Liver (tissue), 3 donors: ENCODE measurements at regions not wholly inside any gene's neighbourhood (a gene's known extent, or its start where the extent isn't known, plus 50 kb on each side); places are given as distances from the start of the nearest gene placed in this dataset.

ENCODE experiments used
- CTCF ChIP-seq: fragments of 150-350 bp; IDR thresholded peaks from 2 replicates; pipeline ENCODE4 v1.5.1; 2017; ENCODE audit warnings: improper control_type of control experiment, low read depth, low read length; ENCODE audit not compliant: missing input control
- REST ChIP-seq: IDR thresholded peaks from 2 replicates; pipeline ENCODE4 v1.6.1; 2016; ENCODE audit warnings: antibody characterized with exemption, mild to moderate bottlenecking
- TAF1 ChIP-seq: conservative IDR thresholded peaks from 2 replicates; pipeline ENCODE4 v1.6.1; 2016; ENCODE audit warnings: antibody characterized with exemption, mild to moderate bottlenecking
- YY1 ChIP-seq: IDR thresholded peaks from 2 replicates; pipeline ENCODE4 v1.6.1; 2016; ENCODE audit warnings: antibody characterized with exemption, mild to moderate bottlenecking
- TF ChIP-seq, protein P1 (sequence below): IDR thresholded peaks from 2 replicates; pipeline ENCODE4 v1.6.1; 2016; ENCODE audit warnings: antibody characterized with exemption
- donor health status: healthy.
- donor health status: healthy.

- no peak for TF ChIP-seq CTCF
- no peak for TF ChIP-seq TAF1
- TF ChIP-seq REST = no peak
- no peak for TF ChIP-seq YY1
- TF ChIP-seq, protein P1, sequence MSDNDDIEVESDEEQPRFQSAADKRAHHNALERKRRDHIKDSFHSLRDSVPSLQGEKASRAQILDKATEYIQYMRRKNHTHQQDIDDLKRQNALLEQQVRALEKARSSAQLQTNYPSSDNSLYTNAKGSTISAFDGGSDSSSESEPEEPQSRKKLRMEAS = no peak
Measured at GRCh38 chr3:65149877-65150276, 462.1 kb upstream of the ADAMTS9 start.
